H1 (cell line): ENCODE measurements at regions not wholly inside any gene's neighbourhood (a gene's known extent, or its start where the extent isn't known, plus 50 kb on each side); places are given as distances from the start of the nearest gene placed in this dataset.

Experiments used
- CTCF ChIA-PET: fragments of 300-600 bp; sonication (Branson Sonifier 250); formaldehyde crosslinking; loops from one replicate; lab custom pipeline; 2021; ENCODE audit not compliant: partially characterized antibody; lab: Charles Lee
- POLR2A ChIA-PET: fragments of 300-600 bp; sonication (Branson Sonifier 250); formaldehyde crosslinking; loops from one replicate; lab custom pipeline; 2021; ENCODE audit warnings: inconsistent platforms; ENCODE audit not compliant: partially characterized antibody; lab: Charles Lee
- DNase-seq, 2 experiments: peaks; one replicate each; pipeline versions ENCODE4 v3.0.0 to v3.0.0-alpha.2; 2010 to 2022; ENCODE audit warnings: low spot score in 2 of 2, low read depth in 1 of 2, mixed read lengths in 1 of 2
- FAIRE-seq: peaks from 2 replicates; lab custom pipeline; 2011; peaks lifted over from hg19 to GRCh38; lab: Jason Lieb, UNC
- H2AFZ ChIP-seq: 2 replicates; pipeline ENCODE4 v1.8.1; 2012; ENCODE audit warnings: low read length, inconsistent platforms
- H2AK5ac ChIP-seq: 2 replicates; pipeline ENCODE4 v1.6.1; 2013; ENCODE audit warnings: low read depth, low read length
- H2BK120ac ChIP-seq: replicated peaks from 2 replicates; pipeline ENCODE3; 2013; ENCODE audit warnings: low read depth, low read length, inconsistent platforms
- H2BK12ac ChIP-seq: 2 replicates; pipeline ENCODE4 v1.6.1; 2013; ENCODE audit warnings: low read depth, low read length
- H2BK15ac ChIP-seq: 2 replicates; pipeline ENCODE4 v1.6.1; 2013; ENCODE audit warnings: low read length
- H2BK20ac ChIP-seq: 2 replicates; pipeline ENCODE4 v1.6.1; 2013; ENCODE audit warnings: low read length
- H2BK5ac ChIP-seq: 2 replicates; pipeline ENCODE4 v1.6.1; 2013; ENCODE audit warnings: low read depth, low read length
- H3K14ac ChIP-seq: 2 replicates; pipeline ENCODE4 v1.6.1; 2013; ENCODE audit warnings: inconsistent platforms; ENCODE audit not compliant: insufficient read length
- H3K18ac ChIP-seq: 2 replicates; pipeline ENCODE4 v1.6.1; 2013; ENCODE audit warnings: low read length; ENCODE audit errors: extremely low read depth
- H3K23ac ChIP-seq: 2 replicates; pipeline ENCODE4 v1.6.1; 2013; ENCODE audit warnings: inconsistent platforms; ENCODE audit not compliant: insufficient read length
- H3K23me2 ChIP-seq: 2 replicates; pipeline ENCODE4 v1.6.1; 2013; ENCODE audit warnings: low read depth, low read length
- H3K27ac ChIP-seq: 2 replicates; pipeline ENCODE4 v1.6.1; 2011; ENCODE audit warnings: low read depth, low read length, inconsistent platforms
- H3K27me3 ChIP-seq, 4 experiments: replicated peaks in 1 of 4; 1 replicate in 1 of 4; 2 replicates in 3 of 4; pipeline versions ENCODE4 v1.6.1 to v1.8.1; 2011 to 2013; ENCODE audit warnings: low read length in 3 of 4, mild to moderate bottlenecking in 3 of 4, inconsistent platforms in 2 of 4, mixed read lengths in 2 of 4, moderate library complexity in 1 of 4; ENCODE audit not compliant: control insufficient read depth in 3 of 4, insufficient read depth in 3 of 4; ENCODE audit errors: extremely low read depth in 1 of 4
- H3K36me3 ChIP-seq, 4 experiments: 2 replicates each; pipeline versions ENCODE4 v1.6.1 to v1.8.1; 2011 to 2013; ENCODE audit warnings: mild to moderate bottlenecking in 4 of 4, low read length in 3 of 4, moderate library complexity in 2 of 4, control low read depth in 1 of 4, inconsistent platforms in 1 of 4; ENCODE audit not compliant: insufficient read depth in 4 of 4, control insufficient read depth in 2 of 4
- H3K4ac ChIP-seq: replicated peaks from 2 replicates; pipeline ENCODE3; 2013; ENCODE audit warnings: low read length, low read depth, mixed read lengths, inconsistent platforms; ENCODE audit not compliant: insufficient read length
- H3K4me1 ChIP-seq, 4 experiments: replicated peaks in 1 of 4; 1 replicate in 1 of 4; 2 replicates in 3 of 4; pipeline versions ENCODE4 v1.6.1 to v1.8.1; 2011 to 2013; ENCODE audit warnings: low read length in 3 of 4, inconsistent platforms in 2 of 4, mixed read lengths in 1 of 4; ENCODE audit not compliant: insufficient read depth in 4 of 4, control insufficient read depth in 3 of 4
- H3K4me2 ChIP-seq, 2 experiments: 2 replicates each; pipeline versions ENCODE4 v1.6.1 to v1.8.1; 2011 to 2013; ENCODE audit warnings: low read depth in 2 of 2, low read length in 2 of 2, control low read depth in 1 of 2, inconsistent platforms in 1 of 2, mild to moderate bottlenecking in 1 of 2; ENCODE audit not compliant: insufficient read depth in 1 of 2
- H3K4me3 ChIP-seq, 4 experiments: fragments of 200-600, 300-600 bp in 1 of 4; sonication (generic), shearing (Covaris generic), sonication (Bioruptor Twin) in 1 of 4; 2 replicates each; pipeline versions ENCODE4 v1.5.1 to v1.8.1; 2011 to 2016; ENCODE audit warnings: low read length in 4 of 4, low read depth in 3 of 4, control low read depth in 2 of 4, inconsistent platforms in 2 of 4, mild to moderate bottlenecking in 2 of 4, mixed read lengths in 1 of 4, moderate library complexity in 1 of 4; ENCODE audit not compliant: insufficient read depth in 2 of 4; ENCODE audit errors: extremely low read depth in 1 of 4
- H3K56ac ChIP-seq: replicated peaks from 2 replicates; pipeline ENCODE3; 2013; ENCODE audit warnings: low read depth, mild to moderate bottlenecking, mixed read lengths, low read length, inconsistent platforms; ENCODE audit not compliant: insufficient read length
- H3K79me1 ChIP-seq: 2 replicates; pipeline ENCODE4 v1.6.1; 2013; ENCODE audit warnings: low read depth, low read length, control low read depth
- H3K79me2 ChIP-seq, 2 experiments: 2 replicates each; pipeline versions ENCODE4 v1.6.1 to v1.8.1; 2012 to 2013; ENCODE audit warnings: low read length in 2 of 2, mild to moderate bottlenecking in 2 of 2, inconsistent platforms in 1 of 2; ENCODE audit not compliant: insufficient read depth in 2 of 2, control insufficient read depth in 1 of 2
- H3K9ac ChIP-seq, 4 experiments: replicated peaks in 1 of 4; 1 replicate in 1 of 4; 2 replicates in 3 of 4; pipeline versions ENCODE4 v1.6.1 to v1.8.1; 2011 to 2013; ENCODE audit warnings: low read depth in 3 of 4, low read length in 3 of 4, control low read depth in 2 of 4, mild to moderate bottlenecking in 2 of 4, moderate library complexity in 2 of 4, inconsistent platforms in 1 of 4; ENCODE audit errors: extremely low read depth in 1 of 4
- H3K9me3 ChIP-seq, 2 experiments: 2 replicates each; pipeline versions ENCODE4 v1.6.1 to v1.8.1; 2012 to 2013; ENCODE audit warnings: mild to moderate bottlenecking in 2 of 2, moderate library complexity in 2 of 2, control low read depth in 1 of 2, inconsistent platforms in 1 of 2, low read depth in 1 of 2, low read length in 1 of 2, mixed read lengths in 1 of 2; ENCODE audit not compliant: insufficient read depth in 2 of 2
- H4K20me1 ChIP-seq, 2 experiments: replicated peaks in 1 of 2; 2 replicates each; pipeline versions ENCODE3 to v1.8.1; 2011 to 2013; ENCODE audit warnings: inconsistent platforms in 2 of 2, low read length in 2 of 2, mild to moderate bottlenecking in 1 of 2; ENCODE audit not compliant: insufficient read depth in 2 of 2, control insufficient read depth in 1 of 2
- H4K5ac ChIP-seq: 2 replicates; pipeline ENCODE4 v1.6.1; 2013; ENCODE audit warnings: low read length, low read depth, mixed read lengths, inconsistent platforms; ENCODE audit not compliant: insufficient read length
- H4K8ac ChIP-seq: 2 replicates; pipeline ENCODE4 v1.8.0; 2013; ENCODE audit warnings: mild to moderate bottlenecking, moderate library complexity, low read length, inconsistent platforms; ENCODE audit not compliant: insufficient read depth; ENCODE audit errors: extremely low read depth
- H4K91ac ChIP-seq: replicated peaks from 2 replicates; pipeline ENCODE3; 2013; ENCODE audit warnings: low read length, mixed read lengths, inconsistent platforms; ENCODE audit not compliant: insufficient read length
- CHD1 ChIP-seq: IDR thresholded peaks from 2 replicates; pipeline ENCODE4 v1.6.1; 2012; ENCODE audit warnings: low read depth, low read length, improper control_type of control experiment
- HDAC6 ChIP-seq: IDR thresholded peaks from one replicate; pipeline ENCODE4 v1.7.1; 2012; ENCODE audit warnings: low read depth, mild to moderate bottlenecking, inconsistent platforms, low read length, moderate library complexity
- KDM5A ChIP-seq: fragments of 200-600 bp; IDR thresholded peaks from 2 replicates; pipeline ENCODE4 v1.7.1; 2012; ENCODE audit warnings: mild to moderate bottlenecking, low read length, inconsistent platforms, mixed read lengths
- MAFK ChIP-seq: IDR thresholded peaks from 2 replicates; pipeline ENCODE4 v1.6.1; 2012; ENCODE audit warnings: low read depth, mild to moderate bottlenecking, improper control_type of control experiment, low read length
- RBBP5 ChIP-seq: IDR thresholded peaks from 2 replicates; pipeline ENCODE4 v1.7.1; 2012; ENCODE audit warnings: low read depth, mild to moderate bottlenecking, inconsistent platforms, low read length, moderate library complexity, borderline replicate concordance
- RNF2 ChIP-seq: fragments of 200-900, 300-1000 bp; sonication (generic); IDR thresholded peaks from 2 replicates; pipeline ENCODE4 v1.7.1; 2016; ENCODE audit warnings: borderline replicate concordance, low read depth, mild to moderate bottlenecking, antibody characterized with exemption, low read length; ENCODE audit not compliant: poor library complexity, severe bottlenecking; ENCODE audit errors: missing control alignments
- SRF ChIP-seq: IDR thresholded peaks from 2 replicates; pipeline ENCODE4 v1.6.1; 2011; ENCODE audit warnings: mild to moderate bottlenecking, low read depth, low read length, moderate library complexity
- WGBS, 2 experiments: shearing (Covaris generic) in 1 of 2; methylation state at CpG; one replicate each; pipeline versions ENCODE4 v1.1.6 to v1.1.7; 2013 to 2015; ENCODE audit warnings: low lambda C conversion rate in 2 of 2, mixed read lengths in 2 of 2, inconsistent platforms in 1 of 2, low coverage in 1 of 2, missing lambda C conversion rate in 1 of 2; ENCODE audit not compliant: insufficient replicate concordance in 2 of 2, insufficient coverage in 1 of 2, insufficient read length in 1 of 2; ENCODE audit errors: extremely low coverage in 1 of 2, missing lambda C conversion rate in 1 of 2; 5-methylcytosine and 5-hydroxymethylcytosine counted together

GRCh38 chr7:156533420-156533819 lies 107.2 kb upstream of the RNF32 start:
- Histone ChIP-seq H4K5ac (no peak overlapping the region), H2BK5ac (no peak overlapping the region), H2AFZ (no peak overlapping the region), H3K14ac (no peak overlapping the region), H2BK12ac (no peak overlapping the region), H2BK15ac (no peak overlapping the region), H3K9ac (no peak overlapping the region), H3K79me1 (no peaks in the 10 kb centered on the region), H3K9me3 (no peaks in the 10 kb centered on the region), H3K4ac (no peak overlapping the region), H4K91ac (no peak overlapping the region), H3K4me1 (no peaks in the 10 kb centered on the region), H3K79me2 (no peaks in the 10 kb centered on the region), H2BK120ac (no peak overlapping the region), H4K8ac (peak overlapping the region; percentile 16; the same call in 1 of the 2 replicates), H3K18ac (no peak overlapping the region), H3K4me2 (no peak overlapping the region), H4K20me1 (no peaks in the 10 kb centered on the region), H3K23ac (no peak overlapping the region), H2AK5ac (no peak overlapping the region), H3K36me3 (no peaks in the 10 kb centered on the region), H3K56ac (no peak overlapping the region), H2BK20ac (no peak overlapping the region), H3K27ac (no peak overlapping the region), H3K23me2 (no peaks in the 10 kb centered on the region), H3K27me3 (no peaks in the 10 kb centered on the region), H3K4me3 (no peak overlapping the region)
- ChIA-PET CTCF (no interaction called here), POLR2A (no interaction called here)
- FAIRE-seq (no peak), DNase-seq (no peak)
- WGBS, 2 experiments = 86% methylated on average over 13 of the region's 13 CpGs; no CpG with 5 or more reads in 1 of the 2 experiments
- no peak for TF ChIP-seq KDM5A
- TF ChIP-seq RBBP5 = no peak
- TF ChIP-seq CHD1 = no peak
- TF ChIP-seq HDAC6 = no peak
- no peak for TF ChIP-seq SRF
- TF ChIP-seq RNF2 = no peak
- no peak for TF ChIP-seq MAFK
